Trophoblast cell (in vitro differentiated cells and primary cell): ENCODE measurements at regions not wholly inside any gene's neighbourhood (a gene's known extent, or its start where the extent isn't known, plus 50 kb on each side); places are given as distances from the start of the nearest gene placed in this dataset.

ENCODE experiments used
- DNase-seq, 2 donors: peaks; one replicate each; pipeline ENCODE4 v3.0.0-alpha.2; 2016
- H2AFZ ChIP-seq: 2 replicates; pipeline ENCODE4 v1.6.1; 2013; ENCODE audit warnings: low read length, moderate library complexity, mild to moderate bottlenecking; ENCODE audit not compliant: insufficient read depth, poor library complexity
- H2AK5ac ChIP-seq: 2 replicates; pipeline ENCODE4 v1.6.1; 2013; ENCODE audit warnings: mild to moderate bottlenecking, low read length
- H2BK120ac ChIP-seq: 2 replicates; pipeline ENCODE4 v1.6.1; 2013; ENCODE audit warnings: low read length, mild to moderate bottlenecking, moderate library complexity; ENCODE audit not compliant: insufficient read depth, poor library complexity
- H2BK12ac ChIP-seq: 2 replicates; pipeline ENCODE4 v1.6.1; 2013; ENCODE audit warnings: mild to moderate bottlenecking, low read length, moderate library complexity
- H2BK5ac ChIP-seq: 2 replicates; pipeline ENCODE4 v1.6.1; 2013; ENCODE audit warnings: low read length, low read depth, moderate library complexity, mild to moderate bottlenecking; ENCODE audit not compliant: poor library complexity
- H3K14ac ChIP-seq: 2 replicates; pipeline ENCODE4 v1.6.1; 2013; ENCODE audit warnings: mild to moderate bottlenecking, low read length
- H3K18ac ChIP-seq: 2 replicates; pipeline ENCODE4 v1.6.1; 2013; ENCODE audit warnings: mild to moderate bottlenecking, low read length
- H3K23ac ChIP-seq: 2 replicates; pipeline ENCODE4 v1.6.1; 2013; ENCODE audit warnings: low read length
- H3K27ac ChIP-seq: 2 replicates; pipeline ENCODE4 v1.5.1; 2013; ENCODE audit warnings: low read depth, mild to moderate bottlenecking, inconsistent platforms, low read length, moderate library complexity
- H3K27me3 ChIP-seq: 2 replicates; pipeline ENCODE4 v1.6.1; 2013; ENCODE audit warnings: inconsistent platforms, mild to moderate bottlenecking, low read length, moderate library complexity; ENCODE audit not compliant: insufficient read depth
- H3K36me3 ChIP-seq, 2 experiments: 1 replicate in 1 of 2; 2 replicates in 1 of 2; pipeline ENCODE4 v1.6.1; 2013; ENCODE audit warnings: low read length in 2 of 2, mild to moderate bottlenecking in 2 of 2, moderate library complexity in 1 of 2; ENCODE audit not compliant: insufficient read depth in 2 of 2, control insufficient read depth in 1 of 2
- H3K4ac ChIP-seq: 2 replicates; pipeline ENCODE4 v1.6.1; 2013; ENCODE audit warnings: low read depth, mild to moderate bottlenecking, low read length, moderate library complexity
- H3K4me1 ChIP-seq, 2 experiments: 1 replicate in 1 of 2; 2 replicates in 1 of 2; pipeline ENCODE4 v1.6.1; 2013; ENCODE audit warnings: low read length in 2 of 2, mild to moderate bottlenecking in 2 of 2, moderate library complexity in 1 of 2; ENCODE audit not compliant: insufficient read depth in 2 of 2, control insufficient read depth in 1 of 2
- H3K4me2 ChIP-seq: 2 replicates; pipeline ENCODE4 v1.6.1; 2013; ENCODE audit warnings: inconsistent platforms, mild to moderate bottlenecking, low read length, moderate library complexity
- H3K4me3 ChIP-seq: 2 replicates; pipeline ENCODE4 v1.5.1; 2013; ENCODE audit warnings: mild to moderate bottlenecking, low read depth, low read length, inconsistent platforms
- H3K79me1 ChIP-seq: one replicate; pipeline ENCODE4 v1.6.1; 2013; ENCODE audit warnings: low read length
- H3K79me2 ChIP-seq: 2 replicates; pipeline ENCODE4 v1.6.1; 2013; ENCODE audit warnings: low read length, mild to moderate bottlenecking; ENCODE audit not compliant: control insufficient read depth, insufficient read depth, poor library complexity
- H3K9ac ChIP-seq: 2 replicates; pipeline ENCODE4 v1.6.1; 2013; ENCODE audit warnings: mild to moderate bottlenecking, low read length
- H3K9me3 ChIP-seq: 2 replicates; pipeline ENCODE4 v1.6.1; 2013; ENCODE audit warnings: low read depth, mild to moderate bottlenecking, control low read depth, inconsistent platforms, low read length; ENCODE audit not compliant: insufficient read depth
- H4K12ac ChIP-seq: 2 replicates; pipeline ENCODE4 v1.6.1; 2013; ENCODE audit warnings: low read depth, mild to moderate bottlenecking, low read length, moderate library complexity
- H4K8ac ChIP-seq: 2 replicates; pipeline ENCODE4 v1.6.1; 2013; ENCODE audit warnings: low read depth, mild to moderate bottlenecking, low read length, moderate library complexity
- H4K91ac ChIP-seq: one replicate; pipeline ENCODE4 v1.6.1; 2013; ENCODE audit warnings: low read depth, mild to moderate bottlenecking, low read length, moderate library complexity
- WGBS: extraction: QIAGEN DNeasy Blood & Tissue Kit; methylation state at CpG from one replicate; pipeline ENCODE4 v1.1.7; 2013; ENCODE audit warnings: missing lambda C conversion rate; ENCODE audit not compliant: insufficient read length, insufficient coverage; ENCODE audit errors: extremely low coverage; 5-methylcytosine and 5-hydroxymethylcytosine counted together

DNA sequence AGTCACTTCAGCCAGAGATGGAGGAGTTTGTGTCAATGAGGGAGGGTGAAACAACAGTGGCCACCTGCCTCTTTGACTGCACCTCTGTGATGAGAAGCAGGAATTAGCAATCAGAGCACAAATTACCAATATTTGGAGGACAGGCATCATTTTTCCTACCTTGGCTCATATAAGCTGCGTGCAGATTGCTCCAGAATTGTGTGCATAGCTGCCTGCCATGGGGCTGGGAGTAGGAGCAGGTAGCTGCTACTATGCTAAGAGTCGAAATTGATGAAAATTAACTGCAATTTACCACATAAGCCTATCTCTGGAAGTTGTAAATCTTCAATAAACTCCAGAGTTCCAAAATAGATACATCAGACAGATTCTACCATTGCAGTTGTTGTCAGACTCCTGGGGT, 167.5 kb upstream of the HTR2A start:
- H3K79me1 ChIP-seq = no peaks in the 10 kb centered on the region
- no peak overlapping the region for H4K91ac ChIP-seq
- H2AFZ ChIP-seq = no peak overlapping the region
- DNase-seq = no peak
- no peak overlapping the region for H2AK5ac ChIP-seq
- no peak overlapping the region for H4K12ac ChIP-seq
- no peak overlapping the region for H3K4me3 ChIP-seq
- H3K4me2 ChIP-seq = no peak overlapping the region
- H3K4ac ChIP-seq = no peak overlapping the region
- no peak overlapping the region for H4K8ac ChIP-seq
- no peak overlapping the region for H3K18ac ChIP-seq
- H2BK120ac ChIP-seq = no peak overlapping the region
- no peaks in the 10 kb centered on the region for H3K27me3 ChIP-seq
- H2BK5ac ChIP-seq = no peak overlapping the region
- WGBS = no CpG with 5 or more reads among the region's 2 CpGs
- no peaks in the 10 kb centered on the region for H3K36me3 ChIP-seq
- H3K4me1 ChIP-seq = no peaks in the 10 kb centered on the region
- no peak overlapping the region for H2BK12ac ChIP-seq
- no peaks in the 10 kb centered on the region for H3K79me2 ChIP-seq
- H3K23ac ChIP-seq = no peak overlapping the region
- H3K14ac ChIP-seq = no peak overlapping the region
- H3K9me3 ChIP-seq = no peaks in the 10 kb centered on the region
- H3K9ac ChIP-seq = peak overlapping the region; percentile 27
- no peak overlapping the region for H3K27ac ChIP-seq

DNA sequence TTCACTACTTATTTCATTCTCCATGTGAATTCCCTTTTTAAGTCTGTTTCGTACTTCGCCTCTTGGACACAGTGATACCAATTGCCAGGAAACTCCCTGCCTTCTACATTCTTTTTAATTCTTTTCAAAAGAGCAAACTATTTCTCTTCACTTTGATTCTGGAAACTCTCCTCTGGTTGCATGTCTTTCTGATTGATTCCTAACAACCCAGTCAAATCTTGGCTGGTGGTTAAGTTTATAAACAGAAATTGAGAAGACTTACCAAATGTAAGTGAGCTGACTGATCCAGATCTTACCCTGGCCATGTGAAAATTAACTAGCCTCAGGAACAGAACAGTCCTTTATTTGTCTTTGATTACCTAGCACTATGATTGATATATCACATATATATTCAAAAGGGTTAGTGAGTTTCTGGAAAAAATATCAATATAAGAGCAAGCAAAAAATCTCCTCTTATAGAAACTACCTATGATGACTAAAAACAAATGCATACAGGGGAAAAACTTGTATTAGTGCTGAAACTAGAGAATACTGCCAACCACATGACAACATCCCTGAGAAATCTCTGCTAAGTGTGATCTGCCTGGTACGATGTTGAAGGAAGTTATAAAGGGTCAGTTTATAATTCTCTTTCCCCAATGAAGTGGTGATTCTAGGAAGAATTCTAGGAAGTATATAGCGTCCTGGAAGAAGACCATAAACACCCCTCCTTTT, 152.6 kb upstream of the HTR2A start:
- no peak overlapping the region for H3K4me3 ChIP-seq
- H3K36me3 ChIP-seq = no peaks in the 10 kb centered on the region
- H3K14ac ChIP-seq = no peak overlapping the region
- no peak overlapping the region for H4K8ac ChIP-seq
- H3K27ac ChIP-seq = no peak overlapping the region
- no peak overlapping the region for H2BK5ac ChIP-seq
- H3K79me2 ChIP-seq = no peaks in the 10 kb centered on the region
- no peaks in the 10 kb centered on the region for H3K4me1 ChIP-seq
- H2AFZ ChIP-seq = no peak overlapping the region
- no peak overlapping the region for H3K9ac ChIP-seq
- H3K27me3 ChIP-seq = no peaks in the 10 kb centered on the region
- WGBS = no CpG with 5 or more reads among the region's 4 CpGs
- no peak overlapping the region for H4K12ac ChIP-seq
- H3K18ac ChIP-seq = no peak overlapping the region
- H2BK12ac ChIP-seq = no peak overlapping the region
- H3K79me1 ChIP-seq = no peaks in the 10 kb centered on the region
- no peaks in the 10 kb centered on the region for H3K9me3 ChIP-seq
- no peak overlapping the region for H3K4me2 ChIP-seq
- no peak for DNase-seq
- H3K4ac ChIP-seq = no peak overlapping the region
- H2BK120ac ChIP-seq = no peak overlapping the region
- no peak overlapping the region for H2AK5ac ChIP-seq
- no peak overlapping the region for H4K91ac ChIP-seq
- no peak overlapping the region for H3K23ac ChIP-seq

DNA sequence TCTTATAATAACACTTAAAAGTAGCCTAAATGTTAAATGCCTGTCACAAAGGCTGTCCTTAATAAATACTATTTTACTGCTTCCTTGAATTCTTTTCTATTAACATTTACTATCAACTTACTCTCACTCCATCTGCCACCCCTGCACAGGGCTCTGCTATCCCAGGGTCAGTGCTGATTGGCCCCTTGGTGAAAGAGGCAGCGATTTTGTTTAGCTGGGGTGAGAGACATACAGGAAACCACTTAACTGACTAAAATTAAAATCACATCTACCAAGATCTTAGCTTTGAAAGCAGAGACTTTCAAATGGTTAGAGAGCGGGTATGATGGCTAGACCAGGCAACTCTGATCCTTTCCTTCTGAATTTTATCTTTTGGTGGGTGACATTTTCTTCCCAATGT, 149.9 kb upstream of the HTR2A start:
- Histone ChIP-seq H2BK5ac (no peak overlapping the region), H3K27ac (no peak overlapping the region), H3K23ac (no peak overlapping the region), H3K79me2 (no peaks in the 10 kb centered on the region), H3K4me3 (no peak overlapping the region), H4K8ac (no peak overlapping the region), H2AFZ (no peak overlapping the region), H2BK12ac (no peak overlapping the region), H3K4ac (no peak overlapping the region), H2AK5ac (no peak overlapping the region), H3K9me3 (no peaks in the 10 kb centered on the region), H3K36me3 (no peaks in the 10 kb centered on the region), H4K91ac (no peak overlapping the region), H3K9ac (no peak overlapping the region), H3K4me2 (no peak overlapping the region), H3K14ac (no peak overlapping the region), H3K18ac (no peak overlapping the region), H3K4me1 (no peaks in the 10 kb centered on the region), H4K12ac (no peak overlapping the region), H3K27me3 (no peaks in the 10 kb centered on the region), H2BK120ac (no peak overlapping the region), H3K79me1 (no peaks in the 10 kb centered on the region)
- no peak for DNase-seq
- WGBS = no CpG with 5 or more reads among the region's 2 CpGs

DNA sequence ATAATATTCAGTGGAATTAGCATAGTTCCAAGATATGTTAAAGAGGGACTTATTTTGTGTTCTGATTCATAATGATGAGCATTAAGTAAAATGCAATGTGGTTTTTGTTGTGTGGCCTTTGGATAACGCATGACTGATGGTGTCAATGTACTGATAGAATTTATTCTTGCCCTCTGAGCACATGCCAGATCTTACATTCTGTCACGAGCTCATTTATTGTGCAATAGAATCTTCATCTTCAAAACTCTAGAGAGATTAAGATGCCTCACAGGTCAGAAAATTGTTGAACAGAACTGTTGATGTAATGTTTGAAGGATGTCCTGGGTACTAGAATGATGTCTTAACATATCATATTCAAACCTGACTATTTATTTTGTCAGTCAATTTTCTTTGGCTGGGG, 148.0 kb upstream of the HTR2A start:
- no peaks in the 10 kb centered on the region for H3K79me2 ChIP-seq
- no peak overlapping the region for H2BK5ac ChIP-seq
- H4K91ac ChIP-seq = no peak overlapping the region
- no peak overlapping the region for H2AFZ ChIP-seq
- H2AK5ac ChIP-seq = no peak overlapping the region
- no peak overlapping the region for H3K4ac ChIP-seq
- H4K12ac ChIP-seq = no peak overlapping the region
- H3K4me1 ChIP-seq = no peaks in the 10 kb centered on the region
- no peak overlapping the region for H3K4me3 ChIP-seq
- no peak overlapping the region for H3K9ac ChIP-seq
- H3K79me1 ChIP-seq = no peaks in the 10 kb centered on the region
- H3K4me2 ChIP-seq = no peak overlapping the region
- H2BK120ac ChIP-seq = no peak overlapping the region
- no peak overlapping the region for H3K27ac ChIP-seq
- no peaks in the 10 kb centered on the region for H3K27me3 ChIP-seq
- DNase-seq = no peak
- H4K8ac ChIP-seq = no peak overlapping the region
- H3K36me3 ChIP-seq = no peaks in the 10 kb centered on the region
- no peak overlapping the region for H2BK12ac ChIP-seq
- no peaks in the 10 kb centered on the region for H3K9me3 ChIP-seq
- WGBS = no CpG with 5 or more reads among the region's 2 CpGs
- no peak overlapping the region for H3K23ac ChIP-seq
- no peak overlapping the region for H3K14ac ChIP-seq
- no peak overlapping the region for H3K18ac ChIP-seq
